H1 (cell line): ENCODE measurements at regions not wholly inside any gene's neighbourhood (a gene's known extent, or its start where the extent isn't known, plus 50 kb on each side); places are given as distances from the start of the nearest gene placed in this dataset.

ENCODE experiments used
- CTCF ChIA-PET: fragments of 300-600 bp; sonication (Branson Sonifier 250); formaldehyde crosslinking; loops from one replicate; lab custom pipeline; 2021; ENCODE audit not compliant: partially characterized antibody; lab: Charles Lee
- POLR2A ChIA-PET: fragments of 300-600 bp; sonication (Branson Sonifier 250); formaldehyde crosslinking; loops from one replicate; lab custom pipeline; 2021; ENCODE audit warnings: inconsistent platforms; ENCODE audit not compliant: partially characterized antibody; lab: Charles Lee
- DNase-seq, 2 experiments: peaks; one replicate each; pipeline versions ENCODE4 v3.0.0 to v3.0.0-alpha.2; 2010 to 2022; ENCODE audit warnings: low spot score in 2 of 2, low read depth in 1 of 2, mixed read lengths in 1 of 2
- FAIRE-seq: peaks from 2 replicates; lab custom pipeline; 2011; peaks lifted over from hg19 to GRCh38; lab: Jason Lieb, UNC
- H2AFZ ChIP-seq: 2 replicates; pipeline ENCODE4 v1.8.1; 2012; ENCODE audit warnings: low read length, inconsistent platforms
- H2AK5ac ChIP-seq: 2 replicates; pipeline ENCODE4 v1.6.1; 2013; ENCODE audit warnings: low read depth, low read length
- H2BK120ac ChIP-seq: replicated peaks from 2 replicates; pipeline ENCODE3; 2013; ENCODE audit warnings: low read depth, low read length, inconsistent platforms
- H2BK12ac ChIP-seq: 2 replicates; pipeline ENCODE4 v1.6.1; 2013; ENCODE audit warnings: low read depth, low read length
- H2BK15ac ChIP-seq: 2 replicates; pipeline ENCODE4 v1.6.1; 2013; ENCODE audit warnings: low read length
- H2BK20ac ChIP-seq: 2 replicates; pipeline ENCODE4 v1.6.1; 2013; ENCODE audit warnings: low read length
- H2BK5ac ChIP-seq: 2 replicates; pipeline ENCODE4 v1.6.1; 2013; ENCODE audit warnings: low read depth, low read length
- H3K14ac ChIP-seq: 2 replicates; pipeline ENCODE4 v1.6.1; 2013; ENCODE audit warnings: inconsistent platforms; ENCODE audit not compliant: insufficient read length
- H3K18ac ChIP-seq: 2 replicates; pipeline ENCODE4 v1.6.1; 2013; ENCODE audit warnings: low read length; ENCODE audit errors: extremely low read depth
- H3K23ac ChIP-seq: 2 replicates; pipeline ENCODE4 v1.6.1; 2013; ENCODE audit warnings: inconsistent platforms; ENCODE audit not compliant: insufficient read length
- H3K23me2 ChIP-seq: 2 replicates; pipeline ENCODE4 v1.6.1; 2013; ENCODE audit warnings: low read depth, low read length
- H3K27ac ChIP-seq: 2 replicates; pipeline ENCODE4 v1.6.1; 2011; ENCODE audit warnings: low read depth, low read length, inconsistent platforms
- H3K27me3 ChIP-seq, 4 experiments: replicated peaks in 1 of 4; 1 replicate in 1 of 4; 2 replicates in 3 of 4; pipeline versions ENCODE4 v1.6.1 to v1.8.1; 2011 to 2013; ENCODE audit warnings: low read length in 3 of 4, mild to moderate bottlenecking in 3 of 4, inconsistent platforms in 2 of 4, mixed read lengths in 2 of 4, moderate library complexity in 1 of 4; ENCODE audit not compliant: control insufficient read depth in 3 of 4, insufficient read depth in 3 of 4; ENCODE audit errors: extremely low read depth in 1 of 4
- H3K36me3 ChIP-seq, 4 experiments: 2 replicates each; pipeline versions ENCODE4 v1.6.1 to v1.8.1; 2011 to 2013; ENCODE audit warnings: mild to moderate bottlenecking in 4 of 4, low read length in 3 of 4, moderate library complexity in 2 of 4, control low read depth in 1 of 4, inconsistent platforms in 1 of 4; ENCODE audit not compliant: insufficient read depth in 4 of 4, control insufficient read depth in 2 of 4
- H3K4ac ChIP-seq: replicated peaks from 2 replicates; pipeline ENCODE3; 2013; ENCODE audit warnings: low read length, low read depth, mixed read lengths, inconsistent platforms; ENCODE audit not compliant: insufficient read length
- H3K4me1 ChIP-seq, 4 experiments: replicated peaks in 1 of 4; 1 replicate in 1 of 4; 2 replicates in 3 of 4; pipeline versions ENCODE4 v1.6.1 to v1.8.1; 2011 to 2013; ENCODE audit warnings: low read length in 3 of 4, inconsistent platforms in 2 of 4, mixed read lengths in 1 of 4; ENCODE audit not compliant: insufficient read depth in 4 of 4, control insufficient read depth in 3 of 4
- H3K4me2 ChIP-seq, 2 experiments: 2 replicates each; pipeline versions ENCODE4 v1.6.1 to v1.8.1; 2011 to 2013; ENCODE audit warnings: low read depth in 2 of 2, low read length in 2 of 2, control low read depth in 1 of 2, inconsistent platforms in 1 of 2, mild to moderate bottlenecking in 1 of 2; ENCODE audit not compliant: insufficient read depth in 1 of 2
- H3K4me3 ChIP-seq, 4 experiments: fragments of 200-600, 300-600 bp in 1 of 4; sonication (generic), shearing (Covaris generic), sonication (Bioruptor Twin) in 1 of 4; 2 replicates each; pipeline versions ENCODE4 v1.5.1 to v1.8.1; 2011 to 2016; ENCODE audit warnings: low read length in 4 of 4, low read depth in 3 of 4, control low read depth in 2 of 4, inconsistent platforms in 2 of 4, mild to moderate bottlenecking in 2 of 4, mixed read lengths in 1 of 4, moderate library complexity in 1 of 4; ENCODE audit not compliant: insufficient read depth in 2 of 4; ENCODE audit errors: extremely low read depth in 1 of 4
- H3K56ac ChIP-seq: replicated peaks from 2 replicates; pipeline ENCODE3; 2013; ENCODE audit warnings: low read depth, mild to moderate bottlenecking, mixed read lengths, low read length, inconsistent platforms; ENCODE audit not compliant: insufficient read length
- H3K79me1 ChIP-seq: 2 replicates; pipeline ENCODE4 v1.6.1; 2013; ENCODE audit warnings: low read depth, low read length, control low read depth
- H3K79me2 ChIP-seq, 2 experiments: 2 replicates each; pipeline versions ENCODE4 v1.6.1 to v1.8.1; 2012 to 2013; ENCODE audit warnings: low read length in 2 of 2, mild to moderate bottlenecking in 2 of 2, inconsistent platforms in 1 of 2; ENCODE audit not compliant: insufficient read depth in 2 of 2, control insufficient read depth in 1 of 2
- H3K9ac ChIP-seq, 4 experiments: replicated peaks in 1 of 4; 1 replicate in 1 of 4; 2 replicates in 3 of 4; pipeline versions ENCODE4 v1.6.1 to v1.8.1; 2011 to 2013; ENCODE audit warnings: low read depth in 3 of 4, low read length in 3 of 4, control low read depth in 2 of 4, mild to moderate bottlenecking in 2 of 4, moderate library complexity in 2 of 4, inconsistent platforms in 1 of 4; ENCODE audit errors: extremely low read depth in 1 of 4
- H3K9me3 ChIP-seq, 2 experiments: 2 replicates each; pipeline versions ENCODE4 v1.6.1 to v1.8.1; 2012 to 2013; ENCODE audit warnings: mild to moderate bottlenecking in 2 of 2, moderate library complexity in 2 of 2, control low read depth in 1 of 2, inconsistent platforms in 1 of 2, low read depth in 1 of 2, low read length in 1 of 2, mixed read lengths in 1 of 2; ENCODE audit not compliant: insufficient read depth in 2 of 2
- H4K20me1 ChIP-seq, 2 experiments: replicated peaks in 1 of 2; 2 replicates each; pipeline versions ENCODE3 to v1.8.1; 2011 to 2013; ENCODE audit warnings: inconsistent platforms in 2 of 2, low read length in 2 of 2, mild to moderate bottlenecking in 1 of 2; ENCODE audit not compliant: insufficient read depth in 2 of 2, control insufficient read depth in 1 of 2
- H4K5ac ChIP-seq: 2 replicates; pipeline ENCODE4 v1.6.1; 2013; ENCODE audit warnings: low read length, low read depth, mixed read lengths, inconsistent platforms; ENCODE audit not compliant: insufficient read length
- H4K8ac ChIP-seq: 2 replicates; pipeline ENCODE4 v1.8.0; 2013; ENCODE audit warnings: mild to moderate bottlenecking, moderate library complexity, low read length, inconsistent platforms; ENCODE audit not compliant: insufficient read depth; ENCODE audit errors: extremely low read depth
- H4K91ac ChIP-seq: replicated peaks from 2 replicates; pipeline ENCODE3; 2013; ENCODE audit warnings: low read length, mixed read lengths, inconsistent platforms; ENCODE audit not compliant: insufficient read length
- CBX5 ChIP-seq: fragments of 300-800, 300-1000 bp; sonication (generic); IDR thresholded peaks from 2 replicates; pipeline ENCODE4 v1.7.1; 2016; ENCODE audit warnings: antibody characterized with exemption, low read length, low read depth
- CREB1 ChIP-seq: IDR thresholded peaks from 2 replicates; pipeline ENCODE4 v1.6.1; 2012; ENCODE audit warnings: inconsistent platforms
- JUND ChIP-seq: IDR thresholded peaks from 2 replicates; pipeline ENCODE4 v1.6.1; 2011; ENCODE audit warnings: mild to moderate bottlenecking, improper control_type of control experiment, low read length
- POLR2A ChIP-seq, 2 experiments: IDR thresholded peaks; 1 replicate in 1 of 2; 2 replicates in 1 of 2; pipeline ENCODE4 v1.6.1; 2011; ENCODE audit warnings: low read depth in 2 of 2, low read length in 2 of 2, mild to moderate bottlenecking in 2 of 2; ENCODE audit errors: control extremely low read depth in 1 of 2
- RAD21 ChIP-seq, 2 experiments: IDR thresholded peaks in 1 of 2; conservative IDR thresholded peaks in 1 of 2; 2 replicates each; pipeline ENCODE4 v1.6.1; 2011; ENCODE audit warnings: low read depth in 2 of 2, low read length in 2 of 2, improper control_type of control experiment in 1 of 2, inconsistent platforms in 1 of 2, mild to moderate bottlenecking in 1 of 2, moderate library complexity in 1 of 2
- SAP30 ChIP-seq: fragments of 300-600 bp; sonication (generic); IDR thresholded peaks from 2 replicates; pipeline ENCODE4 v1.7.1; 2012; ENCODE audit warnings: low read length, moderate library complexity, mild to moderate bottlenecking, inconsistent platforms; ENCODE audit not compliant: insufficient read depth, insufficient replicate concordance
- SIN3A ChIP-seq, 2 experiments: IDR thresholded peaks in 1 of 2; conservative IDR thresholded peaks in 1 of 2; 2 replicates each; pipeline ENCODE4 v1.6.1; 2011 to 2012; ENCODE audit warnings: low read length in 2 of 2, improper control_type of control experiment in 1 of 2, low read depth in 1 of 2, mild to moderate bottlenecking in 1 of 2
- WGBS, 2 experiments: shearing (Covaris generic) in 1 of 2; methylation state at CpG; one replicate each; pipeline versions ENCODE4 v1.1.6 to v1.1.7; 2013 to 2015; ENCODE audit warnings: low lambda C conversion rate in 2 of 2, mixed read lengths in 2 of 2, inconsistent platforms in 1 of 2, low coverage in 1 of 2, missing lambda C conversion rate in 1 of 2; ENCODE audit not compliant: insufficient replicate concordance in 2 of 2, insufficient coverage in 1 of 2, insufficient read length in 1 of 2; ENCODE audit errors: extremely low coverage in 1 of 2, missing lambda C conversion rate in 1 of 2; 5-methylcytosine and 5-hydroxymethylcytosine counted together

DNA sequence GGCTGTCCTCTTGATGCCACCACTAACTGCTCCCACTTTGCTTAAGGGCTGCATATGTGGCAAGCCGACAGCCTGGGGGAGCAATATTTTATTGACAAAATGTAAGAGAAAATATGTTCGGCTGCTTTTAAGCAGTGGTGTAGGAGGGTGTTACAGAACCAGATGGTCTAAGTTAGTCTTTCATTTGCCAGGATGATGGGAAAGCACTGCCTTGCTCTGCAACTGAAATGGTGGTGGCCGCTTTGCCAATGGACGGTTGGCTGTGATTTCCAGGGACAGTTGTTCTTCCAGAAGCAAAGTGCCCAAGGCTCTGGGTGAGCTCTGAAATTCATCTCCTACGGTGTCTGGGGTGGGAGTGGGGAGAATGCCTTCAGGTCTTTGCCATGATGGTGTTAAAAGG is 469.3 kb downstream of the TOX3 start:
- FAIRE-seq: no peak
- Histone ChIP-seq H3K56ac (no peak overlapping the region), H3K4me1 (no peaks in the 10 kb centered on the region), H4K91ac (no peak overlapping the region), H3K79me2 (no peaks in the 10 kb centered on the region), H3K18ac (no peak overlapping the region), H2BK20ac (no peak overlapping the region), H3K4ac (no peak overlapping the region), H3K9ac (no peak overlapping the region), H3K36me3 (no peaks in the 10 kb centered on the region), H2BK15ac (no peak overlapping the region), H2BK12ac (no peak overlapping the region), H4K5ac (no peak overlapping the region), H3K27ac (no peak overlapping the region), H2BK120ac (no peak overlapping the region), H2BK5ac (no peak overlapping the region), H3K23ac (no peak overlapping the region), H3K27me3 (no peaks in the 10 kb centered on the region), H3K79me1 (no peaks in the 10 kb centered on the region), H3K9me3 (no peaks in the 10 kb centered on the region), H4K20me1 (no peaks in the 10 kb centered on the region), H3K14ac (no peak overlapping the region), H3K4me3 (no peak overlapping the region), H4K8ac (no peak overlapping the region), H2AFZ (no peak overlapping the region), H3K23me2 (no peaks in the 10 kb centered on the region), H3K4me2 (no peak overlapping the region), H2AK5ac (no peak overlapping the region)
- ChIA-PET POLR2A (no interaction called here), CTCF (no interaction called here)
- DNase-seq: no peak
- 90% methylated on average over 5 of the region's 5 CpGs; no CpG with 5 or more reads in 1 of the 2 experiments for WGBS, 2 experiments
- TF ChIP-seq JUND (no peak), POLR2A (IDR thresholded peaks at IDR 0.05; ENCODE audit: control extremely low read depth in 1 of 2, low read depth in 2 of 2, low read length in 2 of 2) (no peak), CBX5 (no peak), CREB1 (no peak), SAP30 (no peak), RAD21 (IDR thresholded peaks at IDR 0.05 in 1 of 2, conservative IDR thresholded peaks at IDR 0.05 in 1 of 2; ENCODE audit: low read depth in 2 of 2, low read length in 2 of 2) (no peak), SIN3A (conservative IDR thresholded peaks at IDR 0.05 in 1 of 2, IDR thresholded peaks at IDR 0.05 in 1 of 2; ENCODE audit: low read depth in 1 of 2, low read length in 2 of 2) (no peak)
